ENCODE measurements at regions not wholly inside any gene's neighbourhood (a gene's known extent, or its start where the extent isn't known, plus 50 kb on each side); places are given as distances from the start of the nearest gene placed in this dataset.

- TF ChIP-seq REST (IDR thresholded peaks at IDR 0.05; ENCODE audit: insufficient replicate concordance, low read depth) (no peak), CTCF (IDR thresholded peaks at IDR 0.05; ENCODE audit: insufficient read depth, low read length) (no peak), POLR2AphosphoS5 (IDR thresholded peaks at IDR 0.05; ENCODE audit: low read depth) (no peak)
Observed at GRCh38 chr15:95919460-95919859, 411.0 kb upstream of the NR2F2 start.
